HL-60/S4 (cell line): ENCODE measurements at regions not wholly inside any gene's neighbourhood (a gene's known extent, or its start where the extent isn't known, plus 50 kb on each side); places are given as distances from the start of the nearest gene placed in this dataset.
"Not testable (repeated sequence)": the region's sequence is repeated elsewhere in the genome, so short reads cannot be mapped to it uniquely, and the experiment has no call there.

Experiments used
- in situ Hi-C: fragments of 300-500 bp; cut with MboI; formaldehyde crosslinking; loops from 2 replicates; pipeline ENCODE4 v1.14.3; 2022; ENCODE audit warnings: low sequenced_read_pairs

DNA sequence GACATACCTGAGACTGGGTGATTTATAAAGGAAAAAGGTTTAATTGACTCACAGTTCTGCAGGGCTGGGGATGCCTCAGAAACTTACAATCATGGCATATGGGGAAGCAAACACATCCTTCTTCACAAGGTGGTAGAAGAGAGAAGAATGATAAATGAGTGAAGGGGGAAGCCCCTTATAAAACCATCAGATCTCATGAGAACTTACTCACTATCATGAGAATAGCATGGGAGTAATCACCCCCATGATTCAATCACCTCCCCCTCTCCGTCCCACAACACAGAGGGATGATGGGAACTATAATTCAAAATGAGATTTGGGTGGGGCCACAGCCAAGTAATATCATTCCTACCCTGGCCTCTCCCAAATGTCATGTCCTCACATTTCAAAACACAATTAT lies 1206.0 kb upstream of the CELF4 start:
- in situ Hi-C loops = not testable (repeated sequence)

DNA sequence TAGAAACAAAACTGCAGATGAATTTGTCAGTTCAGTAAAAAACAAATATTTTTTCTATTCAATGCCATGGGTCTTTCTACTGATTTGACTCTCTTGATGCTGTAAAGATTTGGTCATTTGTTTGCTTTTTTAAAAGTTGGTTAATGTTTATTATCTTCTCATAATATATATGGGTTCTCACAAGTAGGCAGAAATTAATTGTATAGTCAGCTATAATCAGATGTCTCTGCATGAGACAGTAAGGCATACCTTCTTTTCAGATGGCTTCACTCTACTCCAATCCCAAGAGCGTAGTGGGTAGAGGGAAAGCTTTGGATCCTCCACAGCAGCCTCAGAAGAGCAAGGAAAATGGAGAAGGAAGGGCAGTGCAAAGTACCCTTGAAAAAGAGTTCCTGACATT lies 1202.9 kb upstream of the CELF4 start:
- in situ Hi-C loops = no loop called here

DNA sequence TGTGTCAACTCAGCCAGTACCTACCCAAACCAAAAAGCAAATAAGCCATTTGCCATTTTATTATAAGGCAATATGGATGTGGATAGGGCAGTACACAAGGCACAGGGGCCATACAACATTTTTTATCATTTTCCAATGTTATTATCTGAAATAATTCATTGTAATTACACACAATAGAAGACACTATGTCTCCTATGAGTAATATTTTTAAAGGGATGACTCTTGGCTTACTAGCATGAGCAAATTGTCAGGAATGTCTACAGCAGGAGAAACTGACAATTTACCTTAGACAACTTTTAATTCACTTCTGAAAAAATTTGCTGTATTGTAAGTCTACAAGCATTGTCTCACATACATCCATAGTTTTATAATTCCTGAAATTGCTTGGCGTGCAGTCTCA lies 1193.9 kb upstream of the CELF4 start:
- in situ Hi-C loops = no loop called here

DNA sequence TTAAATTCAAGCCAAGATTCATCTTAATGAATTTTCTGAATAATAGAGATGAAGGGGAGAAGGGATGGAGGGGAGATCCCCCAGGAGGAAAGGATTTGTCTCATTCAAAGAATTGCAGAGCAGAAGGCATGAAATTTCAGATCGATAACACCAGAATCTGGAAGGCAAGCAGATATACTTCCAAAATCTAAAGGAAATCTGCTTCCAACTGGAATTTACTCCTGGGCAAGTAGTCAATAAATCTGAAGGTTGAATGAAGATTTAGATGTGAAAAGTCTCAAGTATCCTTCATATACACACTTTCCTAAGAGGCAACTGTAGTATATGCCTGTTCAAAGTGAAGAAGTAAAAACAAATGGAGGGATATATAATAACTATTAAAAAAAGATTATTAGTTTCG lies 1190.8 kb upstream of the CELF4 start:
- in situ Hi-C loops = no loop called here

DNA sequence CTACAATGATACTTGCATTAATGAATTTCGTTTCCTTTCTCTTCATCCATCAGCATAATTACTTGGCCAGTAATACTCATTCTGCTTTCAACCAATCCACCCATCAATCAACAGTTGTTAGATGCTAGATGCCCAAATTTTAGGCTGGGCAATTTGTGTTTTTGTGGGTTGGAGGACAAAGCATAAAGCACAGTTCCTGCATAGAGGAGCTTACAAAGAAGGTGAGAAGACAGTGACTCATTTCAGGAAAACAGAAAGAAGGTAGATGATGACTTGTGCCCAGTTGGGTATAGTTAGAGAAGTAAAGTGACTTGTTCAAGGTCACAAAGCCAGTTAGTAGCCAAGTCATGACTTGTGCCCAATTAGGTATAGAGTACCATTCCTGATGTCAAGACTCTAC lies 1186.8 kb upstream of the CELF4 start:
- in situ Hi-C loops = no loop called here

DNA sequence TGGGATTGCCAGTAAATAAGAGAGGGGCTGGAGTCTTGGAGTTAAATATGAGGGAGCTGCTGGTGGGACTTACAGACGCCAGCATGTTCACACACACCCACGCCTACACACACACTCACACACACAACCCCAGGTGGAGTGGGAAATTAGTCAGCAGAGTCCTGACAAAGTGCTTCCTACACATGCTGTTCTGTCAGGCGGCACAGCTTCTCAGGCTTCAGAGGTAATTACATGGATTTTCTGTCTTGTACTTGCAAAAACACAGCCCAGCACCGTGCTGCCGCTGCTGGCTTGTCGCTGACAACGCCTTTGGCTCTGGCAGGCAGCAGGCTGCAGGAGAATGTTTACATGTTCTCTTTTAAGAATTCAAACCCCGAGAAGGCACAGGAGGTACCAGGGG lies 1186.3 kb upstream of the CELF4 start:
- in situ Hi-C loops = no loop called here

DNA sequence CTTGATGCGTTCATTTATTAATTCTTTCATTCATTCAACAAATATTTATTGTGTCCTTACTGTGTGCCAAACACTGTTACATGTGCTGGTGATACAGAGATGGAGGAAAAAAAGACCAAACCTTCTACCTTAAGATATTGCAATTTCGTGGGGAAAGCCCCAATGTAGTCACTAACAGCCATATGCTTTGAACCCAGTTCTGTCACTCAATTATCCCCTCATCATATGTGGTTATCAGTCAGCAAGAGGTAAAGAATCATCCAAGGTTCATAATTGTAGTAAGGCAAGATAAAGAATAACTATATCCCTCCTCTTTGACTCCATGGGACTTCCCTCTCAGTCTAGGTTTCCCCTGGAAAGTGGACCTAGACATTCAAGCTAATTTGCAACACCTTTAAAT lies 1185.6 kb upstream of the CELF4 start:
- in situ Hi-C loops = no loop called here

DNA sequence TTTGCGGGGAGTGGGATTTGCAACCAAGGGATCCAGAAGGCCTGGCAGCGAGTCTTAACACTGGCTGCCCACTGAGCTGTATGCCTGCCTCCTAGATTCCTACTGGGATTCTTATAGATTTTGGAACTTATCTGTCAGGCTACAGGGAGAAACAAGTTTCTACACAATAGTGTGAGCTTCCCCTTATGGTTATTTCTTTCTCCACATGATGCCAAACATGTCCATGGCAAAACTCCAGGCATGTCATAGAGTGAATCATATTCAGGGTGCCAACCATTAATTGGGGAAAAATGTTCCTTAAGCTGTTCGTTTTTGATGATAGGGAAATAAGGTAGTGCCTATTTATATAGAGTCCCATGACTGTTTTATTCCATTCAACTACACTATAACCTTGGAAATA lies 1185.2 kb upstream of the CELF4 start:
- in situ Hi-C loops = no loop called here

DNA sequence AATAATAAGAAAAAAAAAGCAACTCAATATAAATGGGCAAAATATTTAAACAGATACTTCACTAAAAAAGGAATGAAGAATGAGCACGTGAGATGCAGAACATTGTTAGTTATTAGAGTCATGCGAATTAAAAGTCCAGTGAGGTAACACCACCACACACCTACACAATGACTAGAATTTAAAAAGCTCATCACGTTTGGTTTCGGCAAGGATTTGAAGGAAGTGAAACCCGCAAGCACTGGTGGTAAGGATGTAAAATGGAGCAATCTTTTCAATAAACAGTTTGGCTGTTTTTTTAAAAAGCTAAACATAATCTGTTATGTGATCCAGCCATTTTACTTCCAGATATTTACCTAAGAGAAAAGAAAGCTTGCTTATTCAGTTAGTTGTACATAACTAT lies 1181.6 kb upstream of the CELF4 start:
- in situ Hi-C loops = no loop called here

DNA sequence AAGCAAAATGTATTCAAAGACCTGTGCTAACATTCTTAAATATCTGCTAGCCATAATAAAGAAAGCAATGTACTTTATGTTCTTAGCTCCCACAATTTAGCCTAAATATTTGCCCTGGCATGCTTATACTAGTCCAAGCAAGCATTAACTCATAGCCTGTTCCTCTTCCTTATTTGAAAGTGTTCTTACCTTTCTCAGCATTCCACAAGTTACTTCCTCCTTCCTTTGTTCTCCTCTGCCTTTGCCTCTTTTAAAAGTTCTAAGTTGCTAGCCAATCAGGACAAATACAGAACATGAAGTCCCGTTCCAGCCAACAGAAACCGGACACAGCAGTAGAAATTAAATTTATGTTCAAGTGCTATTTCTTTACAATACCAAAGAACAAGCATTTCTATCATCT lies 1154.6 kb upstream of the CELF4 start:
- in situ Hi-C loops = not testable (repeated sequence)

DNA sequence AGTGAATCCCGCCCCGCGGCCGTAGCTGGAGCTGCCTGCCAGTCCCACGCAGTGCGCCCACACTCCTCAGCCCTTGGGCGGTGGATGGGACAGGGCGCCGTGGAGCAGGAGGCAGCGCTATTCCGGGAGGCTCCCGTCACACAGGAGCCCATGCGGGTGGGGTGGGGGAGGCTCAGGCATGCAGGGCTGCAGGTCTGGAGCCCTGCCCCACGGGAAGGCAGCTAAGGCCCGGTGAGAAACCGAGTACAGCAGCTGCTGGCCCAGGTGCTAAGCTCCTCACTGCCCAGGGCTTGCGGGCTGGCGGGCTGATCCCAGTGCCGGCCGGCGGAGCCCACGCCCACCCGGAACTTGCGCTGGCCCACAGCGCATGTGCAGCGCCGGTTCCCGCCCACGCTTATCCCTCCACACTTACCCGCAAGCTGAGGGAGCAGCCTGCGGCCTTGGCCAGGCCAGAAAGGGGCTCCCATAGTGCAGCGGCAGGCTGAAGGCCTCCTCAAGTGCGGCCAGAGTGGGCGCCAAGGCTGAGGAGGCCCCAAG lies 1152.8 kb upstream of the CELF4 start:
- in situ Hi-C loops = no loop called here

DNA sequence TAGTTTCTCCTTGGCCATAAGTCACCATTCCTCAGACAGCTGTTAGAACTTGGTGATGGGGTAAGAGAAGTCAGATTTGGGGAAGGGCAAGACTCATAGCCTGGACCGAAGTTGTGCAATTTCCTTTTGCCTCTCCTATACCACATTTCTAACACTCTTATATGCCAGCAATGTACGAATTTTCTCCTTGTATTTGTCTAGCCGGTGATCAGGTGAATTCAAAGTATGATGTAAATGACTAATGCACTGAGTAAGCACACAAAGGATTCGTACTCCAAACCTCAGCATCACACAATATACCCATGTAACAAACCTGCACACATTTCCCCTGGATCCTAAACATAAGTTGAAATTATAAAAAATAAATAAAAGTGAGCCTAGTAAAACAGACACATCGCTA lies 1143.5 kb upstream of the CELF4 start:
- in situ Hi-C loops = no loop called here

DNA sequence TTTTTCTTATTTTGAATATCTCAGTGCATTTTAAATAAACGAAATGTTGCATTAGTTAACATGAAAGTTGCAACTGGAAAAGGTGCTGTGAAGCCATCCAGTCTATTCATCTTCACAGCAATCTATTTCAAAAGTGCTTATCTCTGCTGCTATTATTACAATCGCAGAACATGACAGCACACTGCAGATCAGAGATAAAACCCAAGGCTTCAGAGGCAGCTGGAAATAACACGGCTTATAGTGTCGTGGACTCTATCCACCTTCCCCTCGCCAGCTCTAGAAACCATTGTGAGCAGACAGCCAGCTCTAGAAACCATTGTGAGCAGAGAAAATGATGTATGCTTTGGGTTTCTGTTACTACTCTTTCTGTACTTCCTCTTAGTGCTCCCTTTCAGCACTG lies 1140.8 kb upstream of the CELF4 start:
- in situ Hi-C loops = no loop called here

DNA sequence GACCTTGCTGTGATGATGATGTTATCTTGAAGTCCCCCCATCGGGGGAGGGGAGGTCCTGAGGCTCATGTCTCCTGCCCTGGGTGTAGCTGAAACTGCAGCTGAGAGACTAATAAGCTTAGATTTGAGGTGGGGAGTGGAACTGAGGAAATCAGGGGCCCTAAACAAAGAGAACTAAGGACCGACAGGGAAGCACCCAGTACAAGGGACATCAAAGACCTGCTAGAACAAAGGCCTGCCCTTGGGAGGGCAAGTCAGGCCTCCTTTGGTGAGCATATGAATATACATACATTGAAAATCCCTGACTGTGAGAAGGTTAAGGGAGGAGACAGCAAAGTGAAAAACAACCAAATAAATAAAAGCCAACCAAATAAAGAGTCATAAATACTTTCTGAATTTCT lies 1132.5 kb upstream of the CELF4 start:
- in situ Hi-C loops = no loop called here

DNA sequence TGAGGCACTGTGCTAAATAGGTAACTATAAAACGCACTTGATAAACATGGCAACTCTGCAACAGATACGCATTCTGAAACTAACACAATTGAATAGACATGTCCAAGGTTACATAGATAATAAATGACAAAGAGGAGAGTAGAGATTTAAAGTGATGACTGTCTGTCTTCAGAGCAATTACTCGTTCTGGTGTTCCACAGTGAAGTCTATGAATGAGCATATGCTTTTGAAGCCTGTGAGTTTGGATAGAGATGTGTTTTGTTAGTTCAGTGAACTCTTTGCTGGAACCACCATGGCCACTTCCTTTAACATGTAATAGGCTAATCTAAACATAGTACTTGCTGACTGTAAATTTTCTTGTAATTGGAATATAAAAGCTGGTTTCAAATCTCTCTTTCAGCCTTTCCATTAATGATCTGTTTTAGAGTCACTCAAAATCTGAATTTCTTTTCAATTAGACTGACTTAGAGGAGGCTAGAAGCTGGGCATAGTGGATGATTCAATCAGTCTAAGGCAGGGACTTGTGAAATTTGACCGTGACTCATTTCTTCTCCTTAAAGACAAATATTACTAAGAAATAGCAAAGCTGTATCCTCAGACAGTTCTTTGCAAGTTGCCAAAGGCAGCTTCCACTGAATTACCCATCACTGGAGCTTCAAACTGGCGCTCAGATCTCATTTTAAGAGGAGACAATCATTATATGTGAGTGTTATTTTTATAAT lies 1130.1 kb upstream of the CELF4 start:
- in situ Hi-C loops = no loop called here

DNA sequence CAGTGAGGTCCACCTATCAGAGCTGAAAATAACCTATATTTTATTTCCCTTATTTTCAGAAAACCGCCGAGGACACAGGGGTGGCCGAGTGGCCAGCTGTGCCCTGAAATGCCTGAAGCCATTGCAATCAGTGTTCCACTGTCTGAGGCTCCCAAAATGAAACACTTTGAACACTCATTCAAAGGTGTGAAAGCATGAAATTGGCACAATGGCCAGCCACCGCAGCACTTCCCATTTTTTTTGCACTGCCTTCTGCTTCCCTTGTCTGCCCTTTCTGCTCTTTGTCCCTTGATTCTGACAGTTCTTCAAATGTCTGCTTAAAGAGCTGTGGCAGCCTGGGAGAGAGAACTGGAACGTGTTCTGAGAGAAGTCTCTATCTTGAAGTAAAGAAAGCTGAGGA lies 1127.5 kb upstream of the CELF4 start:
- in situ Hi-C loops = no loop called here

DNA sequence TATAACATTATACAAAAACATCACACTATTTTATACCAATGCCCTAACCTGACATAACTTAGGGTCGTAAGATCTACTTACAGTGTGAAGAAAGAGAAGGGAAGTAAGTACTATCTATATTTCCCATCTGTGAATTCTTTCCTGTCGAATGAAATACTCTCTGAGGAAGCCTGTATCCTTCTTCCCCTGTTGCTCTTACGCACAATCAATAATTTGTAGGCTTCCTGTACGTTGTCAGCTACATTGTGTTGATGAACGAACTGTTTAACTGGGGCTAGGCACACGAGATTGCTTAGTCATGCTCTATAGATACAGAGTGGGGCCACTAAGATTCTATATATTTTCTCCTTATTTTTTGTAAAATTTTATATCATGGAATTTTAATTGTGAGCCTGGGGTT lies 1125.0 kb upstream of the CELF4 start:
- in situ Hi-C loops = no loop called here

DNA sequence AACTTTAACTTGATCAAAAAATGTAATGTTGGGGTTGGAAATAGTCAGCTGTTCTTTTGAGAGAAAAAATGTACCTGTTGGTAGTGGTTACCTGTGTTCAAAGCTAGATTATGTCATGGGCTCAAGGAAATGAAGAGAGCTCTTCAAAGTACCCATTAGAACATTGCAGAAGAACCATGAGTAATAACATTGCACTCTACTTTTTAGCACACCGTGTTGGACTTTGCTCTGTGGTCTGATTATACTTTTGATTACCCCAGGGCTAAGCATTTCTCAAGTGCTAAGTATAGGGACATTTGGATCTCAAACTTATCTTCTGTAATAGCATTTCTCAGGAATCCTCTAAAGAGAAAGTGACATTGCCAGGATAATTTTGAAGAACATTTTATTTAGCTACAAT lies 1122.8 kb upstream of the CELF4 start:
- in situ Hi-C loops = no loop called here

DNA sequence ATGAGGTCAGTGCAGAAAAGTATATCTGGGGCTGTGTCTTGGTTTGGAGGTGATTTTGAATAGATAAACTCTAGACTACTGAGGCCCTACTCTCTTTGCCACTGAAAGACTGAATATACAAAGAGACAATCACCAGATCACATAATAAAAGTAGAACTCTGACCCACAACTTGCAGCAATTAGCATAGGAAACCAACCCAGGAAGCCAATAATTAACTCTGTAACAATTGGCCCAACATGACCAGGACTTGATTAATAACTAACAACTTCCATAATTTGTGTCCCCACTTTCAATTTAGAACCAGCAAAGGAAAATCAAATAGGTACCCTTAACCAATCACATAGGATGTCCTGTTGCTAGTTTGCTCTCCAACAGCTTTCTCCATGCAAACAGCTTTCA lies 1104.9 kb upstream of the CELF4 start:
- in situ Hi-C loops = no loop called here

DNA sequence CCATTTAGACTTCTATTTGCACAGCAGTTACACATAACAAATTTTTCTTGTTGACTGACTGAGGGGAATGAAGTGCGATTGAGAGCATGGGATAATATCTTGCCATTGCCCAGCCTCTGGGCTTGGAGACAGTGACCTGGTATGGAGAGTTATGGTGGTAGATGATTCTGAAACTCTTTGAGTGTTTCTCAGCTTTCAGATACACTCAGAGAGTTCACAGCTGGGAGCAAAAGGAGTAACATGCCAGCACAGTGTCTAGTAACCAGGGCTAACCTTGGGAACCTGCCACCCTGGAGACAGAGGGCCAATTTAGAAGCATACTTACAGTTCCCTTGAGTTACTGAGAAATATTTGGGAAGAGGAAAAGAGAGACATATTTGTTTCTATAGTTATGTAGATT lies 1099.3 kb upstream of the CELF4 start:
- in situ Hi-C loops = no loop called here

DNA sequence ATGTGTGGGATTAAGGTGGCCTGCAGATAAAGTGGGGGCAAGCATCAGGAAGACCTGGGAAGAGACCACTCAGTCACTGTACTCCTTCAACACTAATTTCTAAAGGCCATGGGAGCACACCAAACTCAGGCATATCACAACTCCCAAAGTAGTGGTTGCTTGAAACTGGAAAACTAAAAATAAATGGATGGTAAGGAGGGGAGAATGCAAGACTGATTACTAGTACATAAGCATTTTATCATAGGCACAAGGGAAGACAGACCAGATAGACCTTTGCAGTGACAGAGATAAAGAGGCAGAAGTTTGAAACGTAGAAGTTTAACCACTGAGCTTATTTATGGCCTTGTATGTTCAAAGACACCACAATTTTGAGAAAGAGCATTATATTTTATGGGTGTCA lies 1098.1 kb upstream of the CELF4 start:
- in situ Hi-C loops = no loop called here

DNA sequence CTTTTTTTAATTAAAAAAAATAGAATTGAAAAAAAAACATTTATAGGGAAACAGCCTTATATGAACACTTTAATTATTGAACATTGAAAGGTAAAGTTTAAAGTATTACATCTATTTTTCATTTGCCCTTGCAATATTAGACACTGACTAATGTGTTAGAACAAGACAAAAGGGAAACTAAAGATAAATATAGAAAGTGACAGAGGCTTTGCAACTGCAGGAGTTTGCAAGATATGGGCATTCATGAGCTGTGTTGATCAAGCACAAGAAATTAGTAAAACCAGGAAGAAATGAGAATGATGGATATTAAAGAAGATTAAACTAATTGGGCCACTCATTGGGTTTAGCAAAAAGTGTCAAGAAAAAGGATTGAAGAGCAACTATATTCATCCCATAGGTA lies 1097.7 kb upstream of the CELF4 start:
- in situ Hi-C loops = no loop called here

DNA sequence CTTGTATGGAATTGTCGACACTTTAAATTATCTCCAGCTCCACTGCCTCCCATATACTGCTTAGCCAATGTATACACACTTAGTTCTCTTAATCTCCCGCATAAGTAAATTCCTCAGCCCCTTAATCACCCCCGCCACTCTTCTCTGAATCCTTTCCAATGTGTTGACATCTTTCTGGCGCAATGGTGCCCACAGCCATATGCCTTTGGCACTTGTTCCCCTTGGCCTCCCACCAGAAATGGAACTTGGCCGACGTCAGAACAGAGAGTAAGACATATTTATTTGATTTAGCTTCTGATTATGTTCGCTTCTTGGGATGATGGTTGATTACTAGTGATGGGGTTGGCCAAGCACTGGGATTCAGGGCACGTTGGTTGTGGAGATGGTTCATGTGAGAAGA lies 1089.3 kb upstream of the CELF4 start:
- in situ Hi-C loops = no loop called here
